ENCODE measurements at regions not wholly inside any gene's neighbourhood (a gene's known extent, or its start where the extent isn't known, plus 50 kb on each side); places are given as distances from the start of the nearest gene placed in this dataset.

DNA sequence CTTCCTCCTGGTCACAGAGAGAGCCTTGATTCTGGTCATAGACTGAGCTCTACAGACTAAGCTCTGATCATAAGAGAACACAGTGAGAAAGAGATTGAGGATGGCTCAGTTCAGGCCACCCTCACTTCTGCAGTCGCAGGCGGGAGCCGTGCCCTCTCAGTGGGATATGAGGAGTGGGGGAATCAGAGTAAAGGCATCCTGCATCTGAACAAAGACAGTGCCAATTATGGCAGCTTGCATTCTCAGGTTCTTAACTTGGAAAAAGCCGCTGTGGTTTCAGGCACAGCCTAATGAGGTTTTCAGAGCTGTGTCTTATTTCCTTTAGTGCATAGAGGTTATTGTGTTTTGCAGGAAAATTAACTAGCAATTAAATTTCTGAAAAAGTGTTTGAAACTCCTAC lies 134.4 kb upstream of the NLRP1 start:
- TF ChIP-seq TAF1 (IDR thresholded peaks at IDR 0.05; ENCODE audit: borderline replicate concordance, insufficient read depth, low read length) = no peak
- no peak for TF ChIP-seq REST (IDR thresholded peaks at IDR 0.05; ENCODE audit: insufficient read depth in 1 of 2, low read depth in 2 of 2, low read length in 2 of 2)
- TF ChIP-seq POLR2AphosphoS5 (IDR thresholded peaks at IDR 0.05; ENCODE audit: low read depth, low read length) = no peak
- TF ChIP-seq FOXP2 (optimal IDR thresholded peaks at IDR 0.05; ENCODE audit: borderline replicate concordance, extremely low read depth, extremely low read length, insufficient read depth) = no peak
- TF ChIP-seq SIN3A (IDR thresholded peaks at IDR 0.05; ENCODE audit: borderline replicate concordance, insufficient read depth, low read length) = no peak

DNA sequence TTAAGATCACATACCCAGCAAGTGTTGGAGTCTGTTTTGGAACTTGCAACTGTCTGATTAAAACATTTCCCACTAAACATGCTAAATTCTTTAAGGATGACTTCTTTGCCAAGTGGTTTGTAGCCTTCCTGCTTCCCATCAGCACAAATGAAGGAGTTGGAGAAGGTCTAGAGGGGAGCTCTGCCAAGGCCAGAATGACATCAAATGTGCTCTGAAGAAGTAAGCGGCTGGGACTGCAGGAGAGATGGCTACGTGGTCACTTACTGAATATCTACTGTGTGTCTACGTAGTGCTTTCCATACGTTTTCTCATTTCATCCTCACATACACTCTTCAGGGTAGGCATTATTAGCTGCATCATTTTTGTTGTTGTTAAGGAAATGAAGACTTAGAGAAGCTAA lies 135.7 kb upstream of the NLRP1 start:
- TF ChIP-seq SIN3A (IDR thresholded peaks at IDR 0.05; ENCODE audit: borderline replicate concordance, insufficient read depth, low read length) (no peak), FOXP2 (optimal IDR thresholded peaks at IDR 0.05; ENCODE audit: borderline replicate concordance, extremely low read depth, extremely low read length, insufficient read depth) (no peak), POLR2AphosphoS5 (IDR thresholded peaks at IDR 0.05; ENCODE audit: low read depth, low read length) (no peak), REST (IDR thresholded peaks at IDR 0.05; ENCODE audit: insufficient read depth in 1 of 2, low read depth in 2 of 2, low read length in 2 of 2) (no peak), TAF1 (IDR thresholded peaks at IDR 0.05; ENCODE audit: borderline replicate concordance, insufficient read depth, low read length) (no peak)

DNA sequence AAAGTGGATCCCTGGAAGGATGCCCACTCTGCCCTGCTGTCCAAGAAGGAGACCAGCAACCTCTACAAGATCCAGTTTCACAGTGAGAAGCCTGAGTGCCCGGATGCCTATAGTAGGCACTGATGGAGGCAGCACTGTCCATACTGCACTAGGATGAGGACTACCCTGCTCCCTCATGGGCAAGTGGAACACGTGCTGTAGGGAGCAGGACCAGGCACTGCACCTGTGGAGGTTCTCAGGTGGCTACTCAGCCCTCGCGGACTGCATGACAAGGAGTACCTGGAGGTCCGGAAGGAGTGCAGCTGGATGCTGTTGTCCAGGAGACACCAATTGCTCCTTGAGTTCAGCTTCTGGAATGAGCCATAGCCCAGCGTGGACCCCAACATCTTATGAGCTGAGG lies 146.1 kb upstream of the NLRP1 start:
- TF ChIP-seq REST (IDR thresholded peaks at IDR 0.05; ENCODE audit: insufficient read depth in 1 of 2, low read depth in 2 of 2, low read length in 2 of 2) (no peak), TAF1 (IDR thresholded peaks at IDR 0.05; ENCODE audit: borderline replicate concordance, insufficient read depth, low read length) (no peak), POLR2AphosphoS5 (IDR thresholded peaks at IDR 0.05; ENCODE audit: low read depth, low read length) (no peak), SIN3A (IDR thresholded peaks at IDR 0.05; ENCODE audit: borderline replicate concordance, insufficient read depth, low read length) (no peak), FOXP2 (optimal IDR thresholded peaks at IDR 0.05; ENCODE audit: borderline replicate concordance, extremely low read depth, extremely low read length, insufficient read depth) (no peak)

DNA sequence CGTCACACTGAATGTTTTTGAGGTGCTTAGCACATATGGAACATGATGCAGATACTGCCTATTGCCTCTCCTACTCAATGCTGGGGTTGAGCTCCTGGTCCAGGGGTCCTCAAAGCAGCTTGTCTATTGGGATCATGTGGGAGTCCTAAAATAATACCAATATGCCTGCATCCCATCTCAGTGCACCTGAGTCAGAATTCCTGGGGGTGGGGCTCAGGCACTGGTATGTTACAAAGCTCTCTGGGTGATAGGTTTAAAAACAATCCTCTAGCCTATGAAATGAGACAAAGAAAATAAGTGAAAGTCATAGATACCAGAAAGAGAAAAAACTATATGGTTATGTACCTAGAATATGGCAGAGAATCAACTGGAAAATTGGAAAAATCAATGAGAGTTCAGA lies 156.6 kb upstream of the NLRP1 start:
- no peak for TF ChIP-seq REST (IDR thresholded peaks at IDR 0.05; ENCODE audit: insufficient read depth in 1 of 2, low read depth in 2 of 2, low read length in 2 of 2)

- TF ChIP-seq TAF1 (IDR thresholded peaks at IDR 0.05; ENCODE audit: borderline replicate concordance, insufficient read depth, low read length) (no peak), SIN3A (IDR thresholded peaks at IDR 0.05; ENCODE audit: borderline replicate concordance, insufficient read depth, low read length) (no peak), REST (IDR thresholded peaks at IDR 0.05; ENCODE audit: insufficient read depth in 1 of 2, low read depth in 2 of 2, low read length in 2 of 2) (no peak), FOXP2 (optimal IDR thresholded peaks at IDR 0.05; ENCODE audit: borderline replicate concordance, extremely low read depth, extremely low read length, insufficient read depth) (no peak), POLR2AphosphoS5 (IDR thresholded peaks at IDR 0.05; ENCODE audit: low read depth, low read length) (no peak)
Observed at GRCh38 chr17:5741810-5742209, 157.5 kb upstream of the NLRP1 start.
